ENCODE measurements at regions not wholly inside any gene's neighbourhood (a gene's known extent, or its start where the extent isn't known, plus 50 kb on each side); places are given as distances from the start of the nearest gene placed in this dataset.

GRCh38 chr13:74259641-74260040 is 125.4 kb upstream of the KLF12 start:
- intact Hi-C loops (cut with DNase I): no loop called here
- no peak for FAIRE-seq

GRCh38 chr13:74258961-74259360 is 124.8 kb upstream of the KLF12 start:
- Histone ChIP-seq H3K27me3 (ENCODE audit: control insufficient read depth, insufficient read depth, low read length) (no peaks in the 10 kb centered on the region), H3K4me3 (ENCODE audit: low read length in 3 of 3) (no peak overlapping the region), H3K27ac (ENCODE audit: low read depth in 2 of 2, low read length in 2 of 2) (no peak overlapping the region), H3K9ac (ENCODE audit: low read length in 3 of 3) (no peak overlapping the region), H3K4me1 (ENCODE audit: control insufficient read depth in 2 of 3, insufficient read depth in 2 of 3, low read depth in 1 of 3, low read length in 3 of 3) (no peaks in the 10 kb centered on the region), H3K9me3 (ENCODE audit: control insufficient read depth in 2 of 3, insufficient read depth in 1 of 3, low read length in 3 of 3) (peaks cover 0 to 4% (median 0%) of the 10 kb centered on the region in 3 donors), H3K36me3 (ENCODE audit: control insufficient read depth in 2 of 3, insufficient read depth in 3 of 3, low read length in 3 of 3) (no peaks in the 10 kb centered on the region)
- intact Hi-C loops (cut with DNase I): no loop called here
- FAIRE-seq (no peak), DNase-seq (no peak)
- no peak for TF ChIP-seq CTCF (IDR thresholded peaks at IDR 0.05; ENCODE audit: borderline replicate concordance, extremely low read depth, insufficient read depth)

More at GRCh38 chr13:74259641-74260040, 125.4 kb upstream of the KLF12 start:
- Histone ChIP-seq H3K9ac (ENCODE audit: low read length in 3 of 3) (no peak overlapping the region), H3K4me3 (ENCODE audit: low read length in 3 of 3) (no peak overlapping the region), H3K9me3 (ENCODE audit: control insufficient read depth in 2 of 3, insufficient read depth in 1 of 3, low read length in 3 of 3) (peaks cover 0 to 6% (median 0%) of the 10 kb centered on the region in 3 donors), H3K36me3 (ENCODE audit: control insufficient read depth in 2 of 3, insufficient read depth in 3 of 3, low read length in 3 of 3) (no peaks in the 10 kb centered on the region), H3K4me1 (ENCODE audit: control insufficient read depth in 2 of 3, insufficient read depth in 2 of 3, low read depth in 1 of 3, low read length in 3 of 3) (no peaks in the 10 kb centered on the region), H3K27ac (ENCODE audit: low read depth in 2 of 2, low read length in 2 of 2) (no peak overlapping the region), H3K27me3 (ENCODE audit: control insufficient read depth, insufficient read depth, low read length) (no peaks in the 10 kb centered on the region)
- no peak for TF ChIP-seq CTCF (IDR thresholded peaks at IDR 0.05; ENCODE audit: borderline replicate concordance, extremely low read depth, insufficient read depth)
- DNase-seq: no peak

- TF ChIP-seq CTCF (IDR thresholded peaks at IDR 0.05; ENCODE audit: borderline replicate concordance, extremely low read depth, insufficient read depth): no peak
- no peaks in the 10 kb centered on the region for H3K36me3 ChIP-seq (ENCODE audit: control insufficient read depth in 2 of 3, insufficient read depth in 3 of 3, low read length in 3 of 3)
- no peak for FAIRE-seq
Observed at GRCh38 chr13:74256969-74257368, 122.8 kb upstream of the KLF12 start.

GRCh38 chr13:74253161-74253560 is 119.0 kb upstream of the KLF12 start:
- H3K36me3 ChIP-seq (ENCODE audit: control insufficient read depth in 2 of 3, insufficient read depth in 3 of 3, low read length in 3 of 3): no peaks in the 10 kb centered on the region
- DNase-seq (no peak), FAIRE-seq (no peak)
- no peak overlapping the region for H3K27ac ChIP-seq (ENCODE audit: low read depth in 2 of 2, low read length in 2 of 2)
- no peaks in the 10 kb centered on the region for H3K4me1 ChIP-seq (ENCODE audit: control insufficient read depth in 2 of 3, insufficient read depth in 2 of 3, low read depth in 1 of 3, low read length in 3 of 3)
- H3K9me3 ChIP-seq (ENCODE audit: control insufficient read depth in 2 of 3, insufficient read depth in 1 of 3, low read length in 3 of 3): no peaks in the 10 kb centered on the region
- no peak overlapping the region for H3K9ac ChIP-seq (ENCODE audit: low read length in 3 of 3)
- no peak for TF ChIP-seq CTCF (IDR thresholded peaks at IDR 0.05; ENCODE audit: borderline replicate concordance, extremely low read depth, insufficient read depth)
- H3K4me3 ChIP-seq (ENCODE audit: low read length in 3 of 3): no peak overlapping the region
- H3K27me3 ChIP-seq (ENCODE audit: control insufficient read depth, insufficient read depth, low read length): no peaks in the 10 kb centered on the region
- intact Hi-C loops (cut with DNase I): no loop called here

More at GRCh38 chr13:74256969-74257368, 122.8 kb upstream of the KLF12 start:
- DNase-seq: no peak
- no peak overlapping the region for H3K9ac ChIP-seq (ENCODE audit: low read length in 3 of 3)
- intact Hi-C loops (cut with DNase I): no loop called here
- no peaks in the 10 kb centered on the region for H3K27me3 ChIP-seq (ENCODE audit: control insufficient read depth, insufficient read depth, low read length)
- no peaks in the 10 kb centered on the region for H3K9me3 ChIP-seq (ENCODE audit: control insufficient read depth in 2 of 3, insufficient read depth in 1 of 3, low read length in 3 of 3)
- H3K27ac ChIP-seq (ENCODE audit: low read depth in 2 of 2, low read length in 2 of 2): no peak overlapping the region
- H3K4me1 ChIP-seq (ENCODE audit: control insufficient read depth in 2 of 3, insufficient read depth in 2 of 3, low read depth in 1 of 3, low read length in 3 of 3): no peaks in the 10 kb centered on the region
- H3K4me3 ChIP-seq (ENCODE audit: low read length in 3 of 3): no peak overlapping the region
